ENCODE measurements at regions not wholly inside any gene's neighbourhood (a gene's known extent, or its start where the extent isn't known, plus 50 kb on each side); places are given as distances from the start of the nearest gene placed in this dataset.
"Not testable (repeated sequence)": the region's sequence is repeated elsewhere in the genome, so short reads cannot be mapped to it uniquely, and the experiment has no call there.

GRCh38 chr7:46127814-46128213 is 206.7 kb upstream of the IGFBP3 start:
- DNase-seq (ENCODE audit: low read depth): no peak

GRCh38 chr7:46126675-46127300 is 205.7 kb upstream of the IGFBP3 start:
- no peak for DNase-seq (ENCODE audit: low read depth)

GRCh38 chr7:46123756-46124343 is 202.8 kb upstream of the IGFBP3 start:
- no peak for DNase-seq (ENCODE audit: low read depth)

GRCh38 chr7:46115410-46115809 is 194.3 kb upstream of the IGFBP3 start:
- no peak for DNase-seq (ENCODE audit: low read depth)

GRCh38 chr7:46109437-46109836 is 188.4 kb upstream of the IGFBP3 start:
- no peak for DNase-seq (ENCODE audit: low read depth)

- DNase-seq (ENCODE audit: low read depth): no peak
Observed at GRCh38 chr7:46108272-46108671, 187.2 kb upstream of the IGFBP3 start.

GRCh38 chr7:46107610-46108217 is 186.6 kb upstream of the IGFBP3 start:
- DNase-seq (ENCODE audit: low read depth): no peak

- no peak for DNase-seq (ENCODE audit: low read depth)
Observed at GRCh38 chr7:46100521-46100920, 179.4 kb upstream of the IGFBP3 start.

GRCh38 chr7:46099076-46099475 is 178.0 kb upstream of the IGFBP3 start:
- DNase-seq (ENCODE audit: low read depth): no peak

GRCh38 chr7:46091071-46091470 is 170.0 kb upstream of the IGFBP3 start:
- no peak for DNase-seq (ENCODE audit: low read depth)

- no peak for DNase-seq (ENCODE audit: low read depth)
Observed at GRCh38 chr7:46089281-46089680, 168.2 kb upstream of the IGFBP3 start.

GRCh38 chr7:46088486-46088885 is 167.4 kb upstream of the IGFBP3 start:
- not testable (repeated sequence) for DNase-seq (ENCODE audit: low read depth)

GRCh38 chr7:46080595-46081159 is 159.6 kb upstream of the IGFBP3 start:
- no peak for DNase-seq (ENCODE audit: low read depth)

GRCh38 chr7:46079421-46079820 is 158.3 kb upstream of the IGFBP3 start:
- DNase-seq (ENCODE audit: low read depth): no peak

- no peak for DNase-seq (ENCODE audit: low read depth)
Observed at GRCh38 chr7:46076527-46076926, 155.5 kb upstream of the IGFBP3 start.

- DNase-seq (ENCODE audit: low read depth): no peak
Observed at GRCh38 chr7:46072722-46073121, 151.7 kb upstream of the IGFBP3 start.

GRCh38 chr7:46071601-46072000 is 150.5 kb upstream of the IGFBP3 start:
- no peak for DNase-seq (ENCODE audit: low read depth)

- DNase-seq (ENCODE audit: low read depth): no peak
Observed at GRCh38 chr7:46071076-46071475, 150.0 kb upstream of the IGFBP3 start.

- DNase-seq (ENCODE audit: low read depth): no peak
Observed at GRCh38 chr7:46068159-46068558, 147.1 kb upstream of the IGFBP3 start.

- no peak for DNase-seq (ENCODE audit: low read depth)
Observed at GRCh38 chr7:46059308-46060020, 138.4 kb upstream of the IGFBP3 start.

- peak; percentile 23 for DNase-seq (ENCODE audit: low read depth)
Observed at GRCh38 chr7:46058086-46058823, 137.2 kb upstream of the IGFBP3 start.

Data from HT1080 (cell line).